K562 (cell line): ENCODE measurements at regions not wholly inside any gene's neighbourhood (a gene's known extent, or its start where the extent isn't known, plus 50 kb on each side); places are given as distances from the start of the nearest gene placed in this dataset.

Source experiments
- CBFA2T2 ChIP-seq: fragments of 450-650 bp; conservative IDR thresholded peaks from 2 replicates; pipeline ENCODE4 v1.6.1; 2017; ENCODE audit warnings: mild to moderate bottlenecking
- NR2C1 ChIP-seq, 2 experiments: fragments of 450-650 bp; IDR thresholded peaks; 2 replicates each; pipeline ENCODE4 v1.6.1; 2017; ENCODE audit warnings: mild to moderate bottlenecking in 2 of 2, antibody characterized with exemption in 1 of 2, inconsistent platforms in 1 of 2, missing compliant biosample characterization in 1 of 2, missing genetic modification characterization in 1 of 2
- POLR3G ChIP-seq: IDR thresholded peaks from 2 replicates; pipeline ENCODE4 v1.6.1; 2011; ENCODE audit not compliant: insufficient read length, insufficient replicate concordance; ENCODE audit errors: extremely low read depth
- RCOR1 ChIP-seq, 2 experiments: IDR thresholded peaks; 2 replicates each; pipeline ENCODE4 v1.6.1; 2012; ENCODE audit warnings: low read depth in 2 of 2, low read length in 2 of 2, borderline replicate concordance in 1 of 2, improper control_type of control experiment in 1 of 2
- REST ChIP-seq, 2 experiments: fragments of 450-650 bp; formaldehyde crosslinking in 1 of 2; IDR thresholded peaks; 2 replicates each; pipeline versions ENCODE4 v1.4.0 to v1.6.1; 2014 to 2020; ENCODE audit warnings: mild to moderate bottlenecking in 2 of 2, borderline replicate concordance in 1 of 2, low read depth in 1 of 2
- RNF2 ChIP-seq: sonication (generic); IDR thresholded peaks from 2 replicates; pipeline ENCODE4 v1.6.1; 2016
- ZBTB17 ChIP-seq: fragments of 450-650 bp; formaldehyde crosslinking; IDR thresholded peaks from 2 replicates; pipeline ENCODE4 v1.4.0; 2020; ENCODE audit warnings: mild to moderate bottlenecking
- ZNF224 ChIP-seq: sonication (generic); formaldehyde crosslinking; IDR thresholded peaks from 2 replicates; pipeline ENCODE4 v1.8.0; 2022; ENCODE audit warnings: mild to moderate bottlenecking, missing genetic modification reagents

- TF ChIP-seq REST (IDR thresholded peaks at IDR 0.05; ENCODE audit: borderline replicate concordance) (peak; percentile 17; the same call in 1 of the 2 replicates), REST (CRISPR knock-in tag; IDR thresholded peaks at IDR 0.05; ENCODE audit: low read depth) (no peak), ZBTB17 (CRISPR knock-in tag) (0 out of 2 replicates have a peak, but pooled peaks have one; percentile 24), RCOR1 (IDR thresholded peaks at IDR 0.05; ENCODE audit: borderline replicate concordance in 1 of 2, low read depth in 2 of 2, low read length in 2 of 2) (0 out of 4 replicates have a peak, but pooled peaks of 1 of the 2 experiments have one; percentile 5), NR2C1 (IDR thresholded peaks at IDR 0.05) (no peak), NR2C1 (tag; IDR thresholded peaks at IDR 0.05) (0 out of 2 replicates have a peak, but pooled peaks have one; percentile 24), RNF2 (no peak), ZNF224 (no peak), CBFA2T2 (peak; percentile 61), POLR3G (no peak)
Observed at GRCh38 chr5:29089591-29090130, 2051.3 kb upstream of the CDH9 start (continued).
